Upper lobe of left lung (tissue), 4 donors: ENCODE measurements at regions not wholly inside any gene's neighbourhood (a gene's known extent, or its start where the extent isn't known, plus 50 kb on each side); places are given as distances from the start of the nearest gene placed in this dataset.

Source experiments
- CTCF ChIP-seq, 6 experiments: fragments of 450-650 bp in 4 of 6; fragments of 200-600 bp in 2 of 6; sonication (generic) in 2 of 6; IDR thresholded peaks; one replicate each; pipeline ENCODE4 v1.5.1; 2016 to 2019; ENCODE audit warnings: antibody characterized with exemption in 6 of 6
- EP300 ChIP-seq, 4 donors: sonication (generic); formaldehyde crosslinking; IDR thresholded peaks; one replicate each; pipeline ENCODE4 v1.5.1; 2017; ENCODE audit warnings: antibody characterized with exemption in 4 of 4, control low read depth in 2 of 4
- POLR2A ChIP-seq, 4 donors: fragments of 450-650 bp; IDR thresholded peaks; one replicate each; pipeline ENCODE4 v1.5.1; 2016 to 2017; ENCODE audit warnings: antibody characterized with exemption in 4 of 4, mild to moderate bottlenecking in 2 of 4

GRCh38 chr3:56987238-56987895, 73.1 kb upstream of the SPATA12 start:
- TF ChIP-seq EP300 (IDR thresholded peaks at IDR 0.05) (no peak), CTCF (IDR thresholded peaks at IDR 0.05) (no peak), POLR2A (IDR thresholded peaks at IDR 0.05) (no peak)
